ENCODE measurements at regions not wholly inside any gene's neighbourhood (a gene's known extent, or its start where the extent isn't known, plus 50 kb on each side); places are given as distances from the start of the nearest gene placed in this dataset.

DNA sequence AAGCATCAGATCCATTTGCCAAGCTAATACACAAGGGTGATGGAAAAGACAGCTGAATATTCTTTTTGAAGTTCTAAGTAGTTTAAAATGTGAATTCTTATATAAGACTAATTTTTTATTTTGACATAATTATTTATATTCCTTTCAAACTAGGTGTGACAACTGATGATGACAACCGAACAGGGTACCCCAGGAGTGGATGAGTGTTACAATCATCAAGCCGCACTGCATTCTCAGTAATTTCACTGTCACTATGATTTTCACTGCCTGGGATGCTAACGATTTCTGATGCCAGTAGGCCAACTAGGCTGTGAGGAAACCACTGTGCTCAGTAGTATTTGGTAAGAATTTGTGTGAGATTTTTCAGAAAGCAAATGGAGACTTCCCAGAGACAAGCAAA is 317.5 kb downstream of the ARAP2 start:
- Histone ChIP-seq H3K27ac (ENCODE audit: low read depth, low read length, severe bottlenecking) (no peak overlapping the region), H3K4me1 (ENCODE audit: control insufficient read depth, insufficient read depth, low read length, poor library complexity, severe bottlenecking) (no peaks in the 10 kb centered on the region), H3K9me3 (ENCODE audit: control insufficient read depth, low read length) (no peaks in the 10 kb centered on the region), H3K36me3 (ENCODE audit: control insufficient read depth, insufficient read depth, low read length) (no peaks in the 10 kb centered on the region), H3K4me3 (ENCODE audit: extremely low read depth, insufficient read depth, low read length, poor library complexity, severe bottlenecking) (no peak overlapping the region)
- WGBS, 2 experiments (ENCODE audit: insufficient coverage in 2 of 2): no CpG with 5 or more reads among the region's 3 CpGs

GRCh38 chr4:35933901-35934300 is 310.4 kb downstream of the ARAP2 start:
- no peaks in the 10 kb centered on the region for H3K9me3 ChIP-seq (ENCODE audit: control insufficient read depth, low read length)
- no peak overlapping the region for H3K4me3 ChIP-seq (ENCODE audit: extremely low read depth, insufficient read depth, low read length, poor library complexity, severe bottlenecking)
- no peak overlapping the region for H3K27ac ChIP-seq (ENCODE audit: low read depth, low read length, severe bottlenecking)
- no CpG with 5 or more reads among the region's 3 CpGs for WGBS, 2 experiments (ENCODE audit: insufficient coverage in 2 of 2)
- H3K4me1 ChIP-seq (ENCODE audit: control insufficient read depth, insufficient read depth, low read length, poor library complexity, severe bottlenecking): no peaks in the 10 kb centered on the region
- H3K36me3 ChIP-seq (ENCODE audit: control insufficient read depth, insufficient read depth, low read length): no peaks in the 10 kb centered on the region

GRCh38 chr4:35934320-35934981 is 309.9 kb downstream of the ARAP2 start:
- no CpG with 5 or more reads among the region's 5 CpGs for WGBS, 2 experiments (ENCODE audit: insufficient coverage in 2 of 2)
- H3K36me3 ChIP-seq (ENCODE audit: control insufficient read depth, insufficient read depth, low read length): no peaks in the 10 kb centered on the region
- H3K27ac ChIP-seq (ENCODE audit: low read depth, low read length, severe bottlenecking): no peak overlapping the region
- H3K4me1 ChIP-seq (ENCODE audit: control insufficient read depth, insufficient read depth, low read length, poor library complexity, severe bottlenecking): no peaks in the 10 kb centered on the region
- H3K9me3 ChIP-seq (ENCODE audit: control insufficient read depth, low read length): no peaks in the 10 kb centered on the region
- no peak overlapping the region for H3K4me3 ChIP-seq (ENCODE audit: extremely low read depth, insufficient read depth, low read length, poor library complexity, severe bottlenecking)

DNA sequence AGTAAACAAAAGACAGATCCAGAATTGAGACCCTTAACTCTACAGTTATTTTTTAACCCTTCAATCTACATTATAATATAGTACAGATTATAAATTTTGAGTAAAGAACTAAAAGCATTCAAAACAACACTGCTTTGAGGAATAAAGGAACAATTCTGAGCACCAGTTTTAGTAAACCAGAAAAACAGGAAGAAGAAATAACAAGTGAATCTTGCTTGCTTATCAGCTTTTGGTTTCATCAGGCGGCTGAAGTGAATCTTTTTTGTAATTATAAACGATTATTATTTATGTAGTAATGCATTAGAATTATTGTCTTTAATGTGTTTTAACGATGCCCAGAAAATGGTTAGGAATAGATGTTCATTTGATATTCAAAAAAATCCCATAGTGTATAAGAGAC is 305.4 kb downstream of the ARAP2 start:
- no peaks in the 10 kb centered on the region for H3K4me1 ChIP-seq (ENCODE audit: control insufficient read depth, insufficient read depth, low read length, poor library complexity, severe bottlenecking)
- no peaks in the 10 kb centered on the region for H3K9me3 ChIP-seq (ENCODE audit: control insufficient read depth, low read length)
- WGBS, 2 experiments (ENCODE audit: insufficient coverage in 2 of 2): 93 to 100% methylated on average over 1 to 2 of the region's 3 CpGs
- no peak overlapping the region for H3K4me3 ChIP-seq (ENCODE audit: extremely low read depth, insufficient read depth, low read length, poor library complexity, severe bottlenecking)
- H3K36me3 ChIP-seq (ENCODE audit: control insufficient read depth, insufficient read depth, low read length): no peaks in the 10 kb centered on the region
- H3K27ac ChIP-seq (ENCODE audit: low read depth, low read length, severe bottlenecking): no peak overlapping the region

DNA sequence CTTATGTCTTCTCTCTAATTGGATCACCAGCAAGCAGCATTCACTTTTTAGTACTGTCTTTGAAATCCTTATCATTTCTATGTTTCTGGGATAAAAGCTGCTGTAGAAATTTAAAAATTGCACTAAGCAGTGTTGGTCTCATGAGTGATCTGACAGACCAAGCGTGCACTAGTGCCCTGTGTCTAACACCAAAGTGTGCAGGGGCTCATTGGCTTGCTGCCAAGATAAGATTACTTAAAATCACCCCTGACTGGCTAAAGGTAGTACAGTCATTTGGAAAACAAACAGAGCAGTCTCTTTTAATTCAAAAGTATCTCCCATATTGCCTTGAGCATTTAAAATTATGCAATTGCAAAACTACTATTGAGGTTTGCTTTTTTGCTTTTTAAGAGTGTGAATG is 304.6 kb downstream of the ARAP2 start:
- H3K27ac ChIP-seq (ENCODE audit: low read depth, low read length, severe bottlenecking): no peak overlapping the region
- H3K9me3 ChIP-seq (ENCODE audit: control insufficient read depth, low read length): no peaks in the 10 kb centered on the region
- no peaks in the 10 kb centered on the region for H3K36me3 ChIP-seq (ENCODE audit: control insufficient read depth, insufficient read depth, low read length)
- no peak overlapping the region for H3K4me3 ChIP-seq (ENCODE audit: extremely low read depth, insufficient read depth, low read length, poor library complexity, severe bottlenecking)
- WGBS, 2 experiments (ENCODE audit: insufficient coverage in 2 of 2): 83 to 89% methylated on average over 1 of the region's 1 CpG
- no peaks in the 10 kb centered on the region for H3K4me1 ChIP-seq (ENCODE audit: control insufficient read depth, insufficient read depth, low read length, poor library complexity, severe bottlenecking)

GRCh38 chr4:35942092-35942491 is 302.2 kb downstream of the ARAP2 start:
- H3K4me3 ChIP-seq (ENCODE audit: extremely low read depth, insufficient read depth, low read length, poor library complexity, severe bottlenecking): no peak overlapping the region
- H3K4me1 ChIP-seq (ENCODE audit: control insufficient read depth, insufficient read depth, low read length, poor library complexity, severe bottlenecking): no peaks in the 10 kb centered on the region
- WGBS, 2 experiments (ENCODE audit: insufficient coverage in 2 of 2): no CpG with 5 or more reads among the region's 2 CpGs
- no peak overlapping the region for H3K27ac ChIP-seq (ENCODE audit: low read depth, low read length, severe bottlenecking)
- H3K9me3 ChIP-seq (ENCODE audit: control insufficient read depth, low read length): no peaks in the 10 kb centered on the region
- no peaks in the 10 kb centered on the region for H3K36me3 ChIP-seq (ENCODE audit: control insufficient read depth, insufficient read depth, low read length)

DNA sequence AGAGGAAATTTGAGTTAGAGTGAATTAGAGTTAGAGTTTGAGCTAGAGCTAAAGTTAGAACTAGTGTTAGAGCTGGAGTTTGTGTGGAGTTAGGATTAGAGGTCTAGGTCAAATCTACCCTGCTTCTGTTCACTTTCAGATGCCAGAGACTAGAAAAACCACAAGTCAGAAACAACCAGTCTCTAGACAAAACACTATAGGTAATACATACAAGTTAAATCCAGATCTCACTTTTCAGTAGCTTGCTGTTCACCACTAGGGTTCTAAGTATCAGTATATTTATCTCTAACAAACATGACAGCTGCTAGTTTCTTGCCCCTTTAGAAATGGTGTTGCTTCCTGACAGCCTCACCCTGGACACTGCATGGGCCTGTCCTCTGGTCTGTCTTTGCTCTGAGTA is 300.7 kb downstream of the ARAP2 start:
- Histone ChIP-seq H3K9me3 (ENCODE audit: control insufficient read depth, low read length) (no peaks in the 10 kb centered on the region), H3K27ac (ENCODE audit: low read depth, low read length, severe bottlenecking) (no peak overlapping the region), H3K4me1 (ENCODE audit: control insufficient read depth, insufficient read depth, low read length, poor library complexity, severe bottlenecking) (no peaks in the 10 kb centered on the region), H3K4me3 (ENCODE audit: extremely low read depth, insufficient read depth, low read length, poor library complexity, severe bottlenecking) (no peak overlapping the region), H3K36me3 (ENCODE audit: control insufficient read depth, insufficient read depth, low read length) (no peaks in the 10 kb centered on the region)

DNA sequence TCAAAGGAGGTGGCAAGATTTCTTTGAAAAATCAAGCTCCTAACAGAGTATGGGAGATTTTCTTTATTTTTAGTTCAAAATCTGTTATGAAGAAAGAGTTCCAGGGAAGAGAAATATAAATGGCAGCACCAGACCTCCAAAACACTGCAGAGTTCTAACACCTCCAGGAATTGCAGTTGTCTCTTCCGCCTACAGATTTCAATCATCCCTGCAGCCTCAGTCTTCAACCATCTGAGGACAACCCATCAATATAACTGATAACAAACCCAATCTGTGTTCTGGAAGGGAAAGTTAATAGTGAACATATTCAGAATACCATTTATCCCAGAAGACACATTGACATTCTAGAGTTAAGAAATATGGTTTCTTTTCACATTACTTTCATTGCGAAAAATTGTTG is 296.1 kb downstream of the ARAP2 start:
- H3K27ac ChIP-seq (ENCODE audit: low read depth, low read length, severe bottlenecking): no peak overlapping the region
- WGBS, 2 experiments (ENCODE audit: insufficient coverage in 2 of 2): no CpG with 5 or more reads among the region's 2 CpGs
- no peaks in the 10 kb centered on the region for H3K36me3 ChIP-seq (ENCODE audit: control insufficient read depth, insufficient read depth, low read length)
- H3K9me3 ChIP-seq (ENCODE audit: control insufficient read depth, low read length): no peaks in the 10 kb centered on the region
- H3K4me3 ChIP-seq (ENCODE audit: extremely low read depth, insufficient read depth, low read length, poor library complexity, severe bottlenecking): no peak overlapping the region
- no peaks in the 10 kb centered on the region for H3K4me1 ChIP-seq (ENCODE audit: control insufficient read depth, insufficient read depth, low read length, poor library complexity, severe bottlenecking)

DNA sequence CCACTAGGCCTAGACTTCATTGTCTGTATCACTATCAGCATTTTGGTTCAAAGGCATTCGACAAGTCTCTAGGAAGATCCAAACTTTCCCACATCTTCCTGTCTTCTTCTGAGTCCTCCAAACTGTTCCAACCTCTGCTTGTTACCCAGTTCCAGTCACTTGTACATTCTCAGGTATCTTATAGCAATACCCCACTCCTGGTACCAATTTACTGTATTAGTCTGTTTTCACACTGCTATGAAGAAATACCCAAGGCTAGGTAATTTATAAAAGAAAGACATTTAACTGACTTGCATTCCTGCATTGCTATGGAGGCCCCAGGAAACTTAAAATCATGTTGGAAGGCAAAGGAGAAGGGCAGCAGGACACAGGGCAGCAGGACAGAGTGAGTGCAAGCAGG is 293.9 kb downstream of the ARAP2 start:
- Histone ChIP-seq H3K36me3 (ENCODE audit: control insufficient read depth, insufficient read depth, low read length) (no peaks in the 10 kb centered on the region), H3K4me1 (ENCODE audit: control insufficient read depth, insufficient read depth, low read length, poor library complexity, severe bottlenecking) (no peaks in the 10 kb centered on the region), H3K4me3 (ENCODE audit: extremely low read depth, insufficient read depth, low read length, poor library complexity, severe bottlenecking) (no peak overlapping the region), H3K9me3 (ENCODE audit: control insufficient read depth, low read length) (no peaks in the 10 kb centered on the region), H3K27ac (ENCODE audit: low read depth, low read length, severe bottlenecking) (no peak overlapping the region)
- WGBS, 2 experiments (ENCODE audit: insufficient coverage in 2 of 2): 78 to 100% methylated on average over 1 of the region's 1 CpG

DNA sequence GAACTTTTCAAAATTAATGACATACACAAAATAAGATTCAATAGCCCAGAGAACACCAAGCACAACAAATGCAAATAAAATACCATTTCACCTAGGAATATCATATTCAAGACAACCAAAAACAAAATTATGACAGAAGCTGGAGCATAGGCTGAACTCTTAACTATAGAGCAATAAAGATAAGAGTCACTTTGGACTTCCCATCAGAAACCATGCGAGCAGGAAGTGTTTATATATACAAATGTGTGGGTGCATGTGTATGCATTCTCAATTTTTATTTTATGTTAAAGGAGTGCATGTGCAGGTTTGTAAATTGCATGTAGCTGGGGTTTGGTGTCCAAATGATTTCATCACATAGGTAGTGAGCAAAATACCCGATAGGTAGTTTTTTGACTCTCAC is 291.6 kb downstream of the ARAP2 start:
- no peaks in the 10 kb centered on the region for H3K9me3 ChIP-seq (ENCODE audit: control insufficient read depth, low read length)
- H3K4me1 ChIP-seq (ENCODE audit: control insufficient read depth, insufficient read depth, low read length, poor library complexity, severe bottlenecking): no peaks in the 10 kb centered on the region
- WGBS, 2 experiments (ENCODE audit: insufficient coverage in 2 of 2): 89% methylated on average over 1 of the region's 2 CpGs; no CpG with 5 or more reads in 1 of the 2 experiments
- H3K4me3 ChIP-seq (ENCODE audit: extremely low read depth, insufficient read depth, low read length, poor library complexity, severe bottlenecking): no peak overlapping the region
- no peaks in the 10 kb centered on the region for H3K36me3 ChIP-seq (ENCODE audit: control insufficient read depth, insufficient read depth, low read length)
- H3K27ac ChIP-seq (ENCODE audit: low read depth, low read length, severe bottlenecking): no peak overlapping the region

DNA sequence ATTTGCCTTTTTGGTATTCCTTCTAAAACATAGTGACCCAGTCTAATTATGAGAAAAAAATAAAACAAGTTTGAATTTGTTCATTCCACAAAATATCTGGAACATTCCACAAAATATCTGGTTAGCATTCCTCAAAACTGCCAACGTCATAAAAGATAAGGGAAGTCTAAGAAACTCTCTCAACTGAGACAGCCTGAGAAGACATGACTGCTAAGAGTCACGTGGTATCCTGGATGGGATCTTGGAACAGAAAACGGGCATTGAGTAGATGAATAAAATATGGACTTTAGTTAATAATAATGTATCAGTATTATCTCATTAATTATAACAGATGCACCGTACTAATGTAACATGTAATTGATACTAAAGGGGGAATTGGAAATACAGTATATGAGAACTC is 280.9 kb downstream of the ARAP2 start:
- Histone ChIP-seq H3K4me3 (ENCODE audit: extremely low read depth, insufficient read depth, low read length, poor library complexity, severe bottlenecking) (no peak overlapping the region), H3K36me3 (ENCODE audit: control insufficient read depth, insufficient read depth, low read length) (no peaks in the 10 kb centered on the region), H3K9me3 (ENCODE audit: control insufficient read depth, low read length) (no peaks in the 10 kb centered on the region), H3K27ac (ENCODE audit: low read depth, low read length, severe bottlenecking) (no peak overlapping the region), H3K4me1 (ENCODE audit: control insufficient read depth, insufficient read depth, low read length, poor library complexity, severe bottlenecking) (peaks cover 3% of the 10 kb centered on the region)
- WGBS, 2 experiments (ENCODE audit: insufficient coverage in 2 of 2): 80 to 100% methylated on average over 1 of the region's 4 CpGs

Measured in mesodermal cell (in vitro differentiated cells).